MCF 10A (cell line): ENCODE measurements at regions not wholly inside any gene's neighbourhood (a gene's known extent, or its start where the extent isn't known, plus 50 kb on each side); places are given as distances from the start of the nearest gene placed in this dataset.

ENCODE experiments used
- BruUV-seq: library from RNA; stranded (reverse); fragments of 400-500 nt; replicated peaks from 2 replicates; lab custom pipeline; 2021; lab: Mats Ljungman, UMichigan
- CTCF ChIA-PET: fragments of 300-600 bp; sonication (Branson Sonifier 250); formaldehyde crosslinking; extraction: SDS; loops from one replicate; lab custom pipeline; 2021; ENCODE audit warnings: antibody characterized with exemption, inconsistent platforms; lab: Yijun Ruan, JAX
- POLR2A ChIA-PET: fragments of 300-600, 350-650 bp; sonication (Branson Sonifier 250); formaldehyde crosslinking; extraction: SDS; loops from one replicate; lab custom pipeline; 2020; ENCODE audit warnings: antibody characterized with exemption, inconsistent platforms; lab: Yijun Ruan, JAX
- DNase-seq: peaks from one replicate; pipeline ENCODE4 v3.0.0-alpha.2; 2018; ENCODE audit not compliant: unreplicated experiment
- H3K27ac Mint-ChIP-seq: one replicate; pipeline ENCODE4 v1.8.0; 2022; ENCODE audit warnings: mild to moderate bottlenecking, low read depth, mixed read lengths; ENCODE audit not compliant: unreplicated experiment
- H3K27me3 Mint-ChIP-seq: one replicate; pipeline ENCODE4 v1.8.0; 2022; ENCODE audit warnings: mixed read lengths; ENCODE audit not compliant: insufficient read depth, unreplicated experiment
- H3K36me3 Mint-ChIP-seq: one replicate; pipeline ENCODE4 v1.8.0; 2022; ENCODE audit warnings: mild to moderate bottlenecking, moderate library complexity, mixed read lengths; ENCODE audit not compliant: insufficient read depth, unreplicated experiment
- H3K4me1 Mint-ChIP-seq: one replicate; pipeline ENCODE4 v1.8.0; 2022; ENCODE audit warnings: mixed read lengths; ENCODE audit not compliant: insufficient read depth, unreplicated experiment
- H3K4me3 Mint-ChIP-seq: one replicate; pipeline ENCODE4 v1.8.0; 2022; ENCODE audit warnings: mild to moderate bottlenecking, moderate library complexity, mixed read lengths; ENCODE audit not compliant: unreplicated experiment
- H3K9me3 Mint-ChIP-seq: one replicate; pipeline ENCODE4 v1.8.0; 2022; ENCODE audit warnings: mixed read lengths; ENCODE audit not compliant: unreplicated experiment
- intact Hi-C: fragments of 100-400 bp; cut with micrococcal nuclease; formaldehyde crosslinking; loops from 2 replicates; pipeline ENCODE4 v1.14.1; 2022
- TF ChIP-seq, protein P1 (sequence below): fragments of 200-600 bp; IDR thresholded peaks from one replicate; pipeline ENCODE4 v1.8.0; 2022; ENCODE audit warnings: antibody characterized with exemption, mild to moderate bottlenecking; ENCODE audit not compliant: unreplicated experiment

DNA sequence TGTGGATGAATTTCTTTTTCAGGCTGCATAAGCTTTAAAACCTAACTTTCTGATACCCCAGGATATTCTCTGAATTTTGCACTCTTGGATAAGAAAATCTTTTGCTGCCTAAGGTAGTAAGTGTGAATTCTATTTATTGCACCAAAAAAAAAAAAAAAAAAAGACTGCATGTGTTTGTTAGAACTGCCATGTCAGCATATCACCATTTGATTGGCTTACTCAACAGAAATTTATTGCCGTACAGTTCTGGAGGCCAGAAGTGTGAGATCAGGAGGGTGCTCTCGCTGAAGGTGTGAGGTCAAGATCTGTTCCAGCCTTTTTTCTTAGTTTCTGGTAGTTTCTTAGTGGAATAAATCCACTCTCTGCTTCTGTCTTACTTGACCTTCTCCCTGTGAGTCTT is 1250.0 kb upstream of the PRKX start:
- no peak overlapping the region for H3K4me3 Mint-ChIP-seq
- intact Hi-C loops: no loop called here
- POLR2A ChIA-PET: no interaction called here
- H3K36me3 Mint-ChIP-seq: no peaks in the 10 kb centered on the region
- no peaks in the 10 kb centered on the region for H3K27me3 Mint-ChIP-seq
- DNase-seq: no peak
- no TSS peak for BruUV-seq
- CTCF ChIA-PET: no interaction called here
- H3K27ac Mint-ChIP-seq: no peak overlapping the region
- H3K9me3 Mint-ChIP-seq: peaks cover 8% of the 10 kb centered on the region
- TF ChIP-seq, protein P1, sequence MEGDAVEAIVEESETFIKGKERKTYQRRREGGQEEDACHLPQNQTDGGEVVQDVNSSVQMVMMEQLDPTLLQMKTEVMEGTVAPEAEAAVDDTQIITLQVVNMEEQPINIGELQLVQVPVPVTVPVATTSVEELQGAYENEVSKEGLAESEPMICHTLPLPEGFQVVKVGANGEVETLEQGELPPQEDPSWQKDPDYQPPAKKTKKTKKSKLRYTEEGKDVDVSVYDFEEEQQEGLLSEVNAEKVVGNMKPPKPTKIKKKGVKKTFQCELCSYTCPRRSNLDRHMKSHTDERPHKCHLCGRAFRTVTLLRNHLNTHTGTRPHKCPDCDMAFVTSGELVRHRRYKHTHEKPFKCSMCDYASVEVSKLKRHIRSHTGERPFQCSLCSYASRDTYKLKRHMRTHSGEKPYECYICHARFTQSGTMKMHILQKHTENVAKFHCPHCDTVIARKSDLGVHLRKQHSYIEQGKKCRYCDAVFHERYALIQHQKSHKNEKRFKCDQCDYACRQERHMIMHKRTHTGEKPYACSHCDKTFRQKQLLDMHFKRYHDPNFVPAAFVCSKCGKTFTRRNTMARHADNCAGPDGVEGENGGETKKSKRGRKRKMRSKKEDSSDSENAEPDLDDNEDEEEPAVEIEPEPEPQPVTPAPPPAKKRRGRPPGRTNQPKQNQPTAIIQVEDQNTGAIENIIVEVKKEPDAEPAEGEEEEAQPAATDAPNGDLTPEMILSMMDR: no peak
- no peaks in the 10 kb centered on the region for H3K4me1 Mint-ChIP-seq

DNA sequence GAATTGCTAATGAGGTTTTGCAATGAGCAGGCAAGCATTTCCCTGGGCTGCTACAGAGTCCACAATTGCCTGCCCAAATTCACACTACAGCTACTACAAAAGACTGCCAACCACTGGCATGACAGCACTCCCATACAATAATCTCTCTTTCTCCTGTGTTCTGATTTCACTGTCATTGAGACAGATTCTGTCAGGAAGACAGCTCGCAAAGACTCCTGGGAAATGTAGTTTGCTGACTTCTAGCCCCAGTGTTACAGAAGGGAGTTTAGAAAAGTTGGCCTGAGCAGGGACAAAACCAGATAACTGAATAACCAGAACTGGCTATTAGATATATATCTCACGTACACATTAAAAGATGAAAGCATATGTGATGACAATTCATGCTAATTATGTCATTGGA is 1231.3 kb upstream of the PRKX start:
- CTCF ChIA-PET: no interaction called here
- no peak overlapping the region for H3K27ac Mint-ChIP-seq

DNA sequence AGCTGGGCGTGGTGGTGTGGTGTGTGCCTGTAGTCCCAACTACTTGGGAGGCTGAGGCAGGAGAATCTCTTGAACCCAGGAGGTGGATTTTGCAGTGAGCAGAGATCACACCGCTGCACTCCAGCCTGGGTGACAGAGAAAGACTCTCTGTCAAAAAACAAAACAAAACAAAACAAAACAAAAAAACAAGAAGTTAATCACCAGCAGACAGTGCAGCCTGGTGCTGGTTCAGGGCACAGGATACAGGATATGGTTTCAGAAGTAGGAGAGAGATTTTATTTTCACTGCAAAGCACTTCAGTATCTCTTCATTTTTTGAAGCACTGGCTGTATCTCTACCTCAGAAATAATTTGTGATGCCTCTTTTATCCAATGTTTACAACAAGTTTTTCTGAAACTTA is 1222.9 kb upstream of the PRKX start:
- Mint-ChIP-seq H3K27ac (peak overlapping the region; percentile 63), H3K4me1 (peaks cover 9% of the 10 kb centered on the region), H3K36me3 (no peaks in the 10 kb centered on the region), H3K4me3 (no peak overlapping the region), H3K9me3 (peaks cover 7% of the 10 kb centered on the region), H3K27me3 (no peaks in the 10 kb centered on the region)
- no peak for DNase-seq
- POLR2A ChIA-PET: interaction anchor here (0.7 kb wide), 1 partner anchor 10 kb away, joined by 4 read pairs; no protein-coding TSS in a partner anchor
- TF ChIP-seq, protein P1: no peak
- no TSS peak for BruUV-seq
- CTCF ChIA-PET: interaction anchor here (0.6 kb wide), 1 partner anchor 214 kb away, joined by 4 read pairs; no protein-coding TSS in a partner anchor
- intact Hi-C loops: no loop called here

More for the DNA sequence above, 1231.3 kb upstream of the PRKX start:
- POLR2A ChIA-PET: no interaction called here
- DNase-seq: no peak
- no peaks in the 10 kb centered on the region for H3K27me3 Mint-ChIP-seq
- H3K36me3 Mint-ChIP-seq: no peaks in the 10 kb centered on the region
- H3K4me1 Mint-ChIP-seq: no peaks in the 10 kb centered on the region
- intact Hi-C loops: no loop called here
- no TSS peak for BruUV-seq
- TF ChIP-seq, protein P1: no peak
- no peak overlapping the region for H3K4me3 Mint-ChIP-seq
- peaks cover 7% of the 10 kb centered on the region for H3K9me3 Mint-ChIP-seq

DNA sequence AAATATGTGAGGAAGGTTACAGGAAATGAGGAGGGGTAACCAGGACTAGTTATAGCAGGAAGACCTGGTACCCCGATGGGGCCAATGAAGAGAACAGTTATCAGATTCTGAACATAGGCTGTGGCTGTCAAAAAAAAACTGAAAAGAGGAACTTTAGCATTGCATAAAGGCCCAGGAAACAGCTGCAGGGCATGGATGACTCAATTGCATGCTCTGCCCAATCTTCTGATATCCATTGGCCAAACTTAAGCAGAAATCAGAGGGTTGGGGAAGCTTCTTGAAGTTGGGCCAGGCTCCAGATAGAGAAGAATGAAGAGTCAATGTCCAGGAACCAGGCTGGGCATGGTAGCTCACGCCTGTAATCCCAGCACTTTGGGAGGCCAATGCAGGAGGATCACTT is 1222.4 kb upstream of the PRKX start:
- DNase-seq: peak; percentile 0
- peak overlapping the region; percentile 63 for H3K27ac Mint-ChIP-seq
- intact Hi-C loops: no loop called here

More for the DNA sequence above, 1222.4 kb upstream of the PRKX start:
- CTCF ChIA-PET: interaction anchor here (0.6 kb wide), 1 partner anchor 215 kb away, joined by 4 read pairs; no protein-coding TSS in a partner anchor
- H3K9me3 Mint-ChIP-seq: peaks cover 8% of the 10 kb centered on the region
- POLR2A ChIA-PET: interaction anchor here (0.7 kb wide), 1 partner anchor 10 kb away, joined by 4 read pairs; no protein-coding TSS in a partner anchor
- no TSS peak for BruUV-seq
- H3K4me3 Mint-ChIP-seq: no peak overlapping the region
- no peaks in the 10 kb centered on the region for H3K27me3 Mint-ChIP-seq
- H3K36me3 Mint-ChIP-seq: no peaks in the 10 kb centered on the region
- peaks cover 9% of the 10 kb centered on the region for H3K4me1 Mint-ChIP-seq
- TF ChIP-seq, protein P1: no peak
